HepG2 (cell line): ENCODE measurements at regions not wholly inside any gene's neighbourhood (a gene's known extent, or its start where the extent isn't known, plus 50 kb on each side); places are given as distances from the start of the nearest gene placed in this dataset.

ENCODE experiments used
- ATAC-seq: fragments of 200-7000 bp; cut with Tn5 transposase; 3 replicates; pipeline ENCODE4 v1.9.1; 2020; ENCODE audit warnings: mild to moderate bottlenecking, moderate library complexity
- BruUV-seq: library from RNA; stranded (reverse); fragments of 400-500 nt; replicated peaks from 2 replicates; lab custom pipeline; 2021; lab: Mats Ljungman, UMichigan
- CTCF ChIA-PET: fragments of 300-600 bp; formaldehyde crosslinking; extraction: SDS; loops from one replicate; lab custom pipeline; 2021; ENCODE audit warnings: low total read pairs, inconsistent platforms, low intra/inter-chr PET ratio; lab: Yijun Ruan, JAX
- POLR2A ChIA-PET: fragments of 350-600 bp; sonication (Branson Sonifier 250); formaldehyde crosslinking; loops from one replicate; lab custom pipeline; 2020; ENCODE audit warnings: antibody characterized with exemption, inconsistent platforms; lab: Yijun Ruan, JAX
- DNase-seq: peaks from one replicate; pipeline ENCODE4 v3.0.0-alpha.2; 2015; ENCODE audit warnings: low spot score
- FAIRE-seq: peaks from 3 replicates; lab custom pipeline; 2011; peaks lifted over from hg19 to GRCh38; lab: Jason Lieb, UNC
- H2AFZ ChIP-seq: one replicate; pipeline ENCODE4 v1.6.1; 2011; ENCODE audit warnings: low read length, inconsistent platforms
- H3K27ac ChIP-seq: fragments of 300-600 bp; 3 replicates; pipeline ENCODE4 v1.8.0; 2011; ENCODE audit warnings: mixed run types, mild to moderate bottlenecking, mixed read lengths, low read length, inconsistent platforms; ENCODE audit not compliant: insufficient read depth; ENCODE audit errors: extremely low read length
- H3K27me3 ChIP-seq, 2 experiments: fragments of 200-600 bp in 1 of 2; 2 replicates in 1 of 2; 3 replicates in 1 of 2; pipeline versions ENCODE4 v1.6.0 to v1.8.0; 2011; ENCODE audit warnings: low read length in 2 of 2, mild to moderate bottlenecking in 2 of 2, moderate library complexity in 2 of 2, inconsistent platforms in 1 of 2; ENCODE audit not compliant: insufficient read depth in 2 of 2, control insufficient read depth in 1 of 2
- H3K36me3 ChIP-seq, 2 experiments: fragments of 200-600 bp in 1 of 2; replicated peaks in 1 of 2; 2 replicates in 1 of 2; 3 replicates in 1 of 2; pipeline versions ENCODE4 v1.5.1 to v1.8.0; 2011; ENCODE audit warnings: low read length in 2 of 2, inconsistent platforms in 1 of 2; ENCODE audit not compliant: insufficient read depth in 2 of 2, control insufficient read depth in 1 of 2
- H3K4me1 ChIP-seq: 2 replicates; pipeline ENCODE4 v1.5.1; 2012; ENCODE audit warnings: low read length, inconsistent platforms; ENCODE audit not compliant: insufficient read depth
- H3K4me2 ChIP-seq: 2 replicates; pipeline ENCODE4 v1.6.0; 2011; ENCODE audit warnings: low read depth, low read length, inconsistent platforms
- H3K4me3 ChIP-seq, 3 experiments: fragments of 200-600 bp in 1 of 3; sonication (generic), shearing (Covaris generic) in 1 of 3; replicated peaks in 1 of 3; 2 replicates each; pipeline ENCODE4 v1.5.1; 2011 to 2016; ENCODE audit warnings: low read length in 3 of 3, inconsistent platforms in 2 of 3, low read depth in 2 of 3, mild to moderate bottlenecking in 2 of 3, control low read depth in 1 of 3, mixed read lengths in 1 of 3; ENCODE audit not compliant: insufficient read depth in 1 of 3
- H3K79me2 ChIP-seq: one replicate; pipeline ENCODE4 v1.6.1; 2011; ENCODE audit warnings: low read length, inconsistent platforms; ENCODE audit not compliant: insufficient read depth
- H3K9ac ChIP-seq: 2 replicates; pipeline ENCODE4 v1.6.0; 2011; ENCODE audit warnings: mild to moderate bottlenecking, low read depth, low read length, inconsistent platforms; ENCODE audit not compliant: insufficient read depth
- H3K9me3 ChIP-seq: 2 replicates; pipeline ENCODE4 v1.5.1; 2012; ENCODE audit warnings: mild to moderate bottlenecking, low read length
- H4K20me1 ChIP-seq: 2 replicates; pipeline ENCODE4 v1.6.0; 2011; ENCODE audit warnings: inconsistent platforms, mild to moderate bottlenecking, low read length, moderate library complexity; ENCODE audit not compliant: insufficient read depth
- FOXO1 ChIP-seq: sonication (generic); formaldehyde crosslinking; IDR thresholded peaks from 2 replicates; pipeline ENCODE4 v1.4.0; 2020; ENCODE audit warnings: missing genetic modification reagents
- MEF2D ChIP-seq: sonication (generic); formaldehyde crosslinking; IDR thresholded peaks from 2 replicates; pipeline ENCODE4 v1.5.1; 2020; ENCODE audit warnings: mild to moderate bottlenecking, missing genetic modification reagents
- NAIF1 ChIP-seq: sonication (generic); formaldehyde crosslinking; IDR thresholded peaks from 2 replicates; pipeline ENCODE4 v1.5.0; 2020; ENCODE audit warnings: mild to moderate bottlenecking, missing genetic modification reagents, borderline replicate concordance
- NFE2L2 ChIP-seq: fragments of 150-350 bp; IDR thresholded peaks from 2 replicates; pipeline ENCODE4 v1.6.1; 2014; ENCODE audit warnings: low read length
- SRSF1 ChIP-seq: fragments of 200-400 bp; formaldehyde crosslinking; optimal IDR thresholded peaks from 2 replicates; pipeline ENCODE3; 2017; ENCODE audit warnings: mild to moderate bottlenecking, low read depth, low read length, moderate library complexity
- ZNF44 ChIP-seq: sonication (generic); formaldehyde crosslinking; IDR thresholded peaks from 2 replicates; pipeline ENCODE4 v1.5.1; 2020; ENCODE audit warnings: mild to moderate bottlenecking, missing genetic modification reagents
- ZNF546 ChIP-seq: sonication (generic); formaldehyde crosslinking; conservative IDR thresholded peaks from 2 replicates; pipeline ENCODE4 v1.8.1; 2023; ENCODE audit warnings: mild to moderate bottlenecking, missing genetic modification reagents
- in situ Hi-C: cut with HindIII; loops from 2 replicates; pipeline ENCODE4 v1.10.0; 2017; ENCODE audit warnings: low pct_unique_long_range_greater_than_20kb; ENCODE audit not compliant: extremely low pct_ligation_motif_present
- intact Hi-C: fragments of 100-400 bp; cut with micrococcal nuclease; formaldehyde crosslinking; loops from one replicate; pipeline ENCODE4 v1.10.0; 2022; ENCODE audit not compliant: unreplicated experiment
- TF ChIP-seq, protein P1 (sequence below): sonication (generic); formaldehyde crosslinking; IDR thresholded peaks from 2 replicates; pipeline ENCODE4 v1.5.0; 2020; ENCODE audit warnings: mild to moderate bottlenecking, missing genetic modification reagents, borderline replicate concordance

DNA sequence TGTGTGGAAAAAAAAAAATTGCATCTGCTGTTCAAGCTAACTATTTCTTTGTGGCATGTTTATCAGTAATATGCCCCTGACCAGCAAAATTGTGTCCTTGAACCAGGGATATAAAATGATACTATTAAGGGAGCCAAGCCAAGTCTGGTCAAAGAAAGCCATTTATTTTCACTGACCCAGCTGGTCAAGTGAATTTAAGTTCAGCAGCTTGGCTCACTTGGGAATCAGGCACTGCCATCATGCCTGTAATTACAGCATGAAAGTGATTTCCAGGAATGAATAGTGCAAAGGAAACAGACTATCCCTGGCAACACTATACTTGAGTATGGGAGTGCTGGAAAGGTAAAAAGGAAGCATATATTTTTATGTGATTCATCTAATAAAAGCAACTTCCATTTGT lies 934.6 kb upstream of the CDH8 start:
- TF ChIP-seq ZNF546 (CRISPR knock-in tag), result no peak
- TF ChIP-seq NFE2L2, result no peak
- TF ChIP-seq, protein P1, sequence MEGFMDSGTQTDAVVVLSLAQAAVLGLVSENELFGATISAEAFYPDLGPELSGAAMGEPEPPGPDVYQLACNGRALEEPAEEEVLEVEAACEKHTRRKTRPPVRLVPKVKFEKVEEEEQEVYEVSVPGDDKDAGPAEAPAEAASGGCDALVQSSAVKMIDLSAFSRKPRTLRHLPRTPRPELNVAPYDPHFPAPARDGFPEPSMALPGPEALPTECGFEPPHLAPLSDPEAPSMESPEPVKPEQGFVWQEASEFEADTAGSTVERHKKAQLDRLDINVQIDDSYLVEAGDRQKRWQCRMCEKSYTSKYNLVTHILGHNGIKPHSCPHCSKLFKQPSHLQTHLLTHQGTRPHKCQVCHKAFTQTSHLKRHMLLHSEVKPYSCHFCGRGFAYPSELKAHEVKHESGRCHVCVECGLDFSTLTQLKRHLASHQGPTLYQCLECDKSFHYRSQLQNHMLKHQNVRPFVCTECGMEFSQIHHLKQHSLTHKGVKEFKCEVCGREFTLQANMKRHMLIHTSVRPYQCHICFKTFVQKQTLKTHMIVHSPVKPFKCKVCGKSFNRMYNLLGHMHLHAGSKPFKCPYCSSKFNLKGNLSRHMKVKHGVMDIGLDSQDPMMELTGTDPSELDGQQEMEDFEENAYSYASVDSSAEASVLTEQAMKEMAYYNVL (CRISPR knock-in tag), result no peak
- H3K27ac ChIP-seq, result no peak overlapping the region
- H3K36me3 ChIP-seq, result no peaks in the 10 kb centered on the region
- peaks cover 60% of the 10 kb centered on the region for H3K9me3 ChIP-seq
- H3K4me1 ChIP-seq, result no peaks in the 10 kb centered on the region
- H3K27me3 ChIP-seq, result no peaks in the 10 kb centered on the region
- H3K9ac ChIP-seq, result no peak overlapping the region
- in situ Hi-C loops, result no loop called here
- CTCF ChIA-PET, result no interaction called here
- no peak overlapping the region for H3K4me3 ChIP-seq
- no peaks in the 10 kb centered on the region for H3K79me2 ChIP-seq
- no peak overlapping the region for H2AFZ ChIP-seq
- no peak overlapping the region for H3K4me2 ChIP-seq
- POLR2A ChIA-PET, result no interaction called here
- no TSS peak for BruUV-seq
- FAIRE-seq (no peak), DNase-seq (no peak), ATAC-seq (no peak)
- intact Hi-C loops, result no loop called here
- H4K20me1 ChIP-seq, result no peaks in the 10 kb centered on the region

DNA sequence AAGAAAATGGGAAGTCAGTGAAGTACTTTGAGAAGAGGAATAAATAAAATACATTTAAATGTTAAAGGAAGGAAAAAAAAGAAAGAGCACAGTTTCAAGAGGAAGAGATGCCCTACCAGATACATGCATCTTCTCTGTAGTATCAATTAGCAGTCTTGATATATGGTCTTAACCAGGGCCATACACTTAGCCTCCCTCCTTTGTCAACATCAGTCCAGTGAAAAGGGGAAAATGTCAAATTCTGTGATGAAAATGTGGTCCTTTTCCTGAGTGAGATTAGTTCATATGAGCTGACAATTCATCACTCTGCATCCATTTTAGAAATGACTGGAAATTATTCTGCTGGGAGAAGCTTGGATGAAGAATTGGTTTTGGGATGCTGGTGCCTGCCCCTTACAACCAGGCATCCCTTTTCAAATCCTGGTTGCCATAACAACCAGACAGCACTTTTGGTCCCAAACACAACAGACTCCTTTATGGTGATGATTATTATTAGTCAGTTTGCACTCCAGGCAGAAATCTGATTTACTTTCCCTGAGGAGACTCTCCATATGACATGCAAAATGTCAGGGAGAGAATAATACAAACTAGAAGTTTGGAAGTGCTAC lies 933.6 kb upstream of the CDH8 start:
- Histone ChIP-seq H3K27me3 (no peaks in the 10 kb centered on the region), H3K79me2 (no peaks in the 10 kb centered on the region), H3K4me3 (no peak overlapping the region), H3K4me1 (no peaks in the 10 kb centered on the region), H3K36me3 (no peaks in the 10 kb centered on the region), H3K4me2 (no peak overlapping the region), H3K9ac (no peak overlapping the region), H3K27ac (no peak overlapping the region), H4K20me1 (no peaks in the 10 kb centered on the region), H3K9me3 (peaks cover 64% of the 10 kb centered on the region), H2AFZ (no peak overlapping the region)
- ChIA-PET POLR2A (no interaction called here), CTCF (no interaction called here)
- DNase-seq (no peak), ATAC-seq (no peak), FAIRE-seq (no peak)
- in situ Hi-C loops, result no loop called here
- no peak for TF ChIP-seq FOXO1 (CRISPR knock-in tag)
- TF ChIP-seq NAIF1 (CRISPR knock-in tag), result no peak
- no peak for TF ChIP-seq SRSF1
- no peak for TF ChIP-seq ZNF44 (CRISPR knock-in tag)
- TF ChIP-seq MEF2D (CRISPR knock-in tag), result no peak
- intact Hi-C loops, result no loop called here
- no TSS peak for BruUV-seq
